Sciatic nerve (tissue), 2 donors: ENCODE measurements at regions not wholly inside any gene's neighbourhood (a gene's known extent, or its start where the extent isn't known, plus 50 kb on each side); places are given as distances from the start of the nearest gene placed in this dataset.
A peak's percentile ranks its signal among the peaks of the same experiment; 100 is the strongest.
"Not testable (repeated sequence)": the region's sequence is repeated elsewhere in the genome, so short reads cannot be mapped to it uniquely, and the experiment has no call there.

ENCODE experiments used
- ATAC-seq: fragments of 200-7000 bp; cut with Tn5 transposase; one replicate; pipeline ENCODE4 v1.9.1; 2020; ENCODE audit warnings: mild to moderate bottlenecking, moderate library complexity
- DNase-seq: peaks from one replicate; pipeline ENCODE4 v3.0.0-alpha.2; 2020; ENCODE audit warnings: low spot score
- intact Hi-C: fragments of 100-400 bp; cut with DNase I; formaldehyde crosslinking; loops from one replicate; pipeline ENCODE4 v1.14.2; 2022
- donor health status: DM: no; HTN: no; CAD: no.
- donor health status: DM: no; HTN: no; CAD: no.

GRCh38 chr16:6722786-6723185, 609.9 kb upstream of the RBFOX1 start:
- ATAC-seq, result no peak

DNA sequence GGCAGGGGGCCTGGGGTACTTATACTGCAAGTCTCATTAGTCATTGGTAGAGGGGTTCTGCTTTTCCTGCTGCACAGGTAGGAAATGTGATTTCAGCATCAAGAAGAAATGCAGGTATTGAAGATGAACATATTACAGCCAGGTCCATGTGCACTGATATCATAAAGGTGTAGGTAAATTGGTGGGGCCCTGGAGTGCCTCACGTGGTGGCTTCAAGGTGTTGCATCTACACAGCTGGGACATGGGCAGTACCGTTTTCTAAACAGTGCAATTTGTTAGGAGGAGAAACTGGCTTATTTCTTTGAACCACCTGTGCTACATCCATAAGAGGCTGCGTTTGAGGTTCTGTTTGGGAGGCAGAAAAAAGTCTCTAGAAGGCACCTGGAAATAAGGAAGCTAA, 618.1 kb upstream of the RBFOX1 start:
- ATAC-seq (no peak), DNase-seq (no peak)
- intact Hi-C loops, result no loop called here

More at GRCh38 chr16:6722786-6723185, 609.9 kb upstream of the RBFOX1 start:
- no peak for DNase-seq
- intact Hi-C loops, result no loop called here

DNA sequence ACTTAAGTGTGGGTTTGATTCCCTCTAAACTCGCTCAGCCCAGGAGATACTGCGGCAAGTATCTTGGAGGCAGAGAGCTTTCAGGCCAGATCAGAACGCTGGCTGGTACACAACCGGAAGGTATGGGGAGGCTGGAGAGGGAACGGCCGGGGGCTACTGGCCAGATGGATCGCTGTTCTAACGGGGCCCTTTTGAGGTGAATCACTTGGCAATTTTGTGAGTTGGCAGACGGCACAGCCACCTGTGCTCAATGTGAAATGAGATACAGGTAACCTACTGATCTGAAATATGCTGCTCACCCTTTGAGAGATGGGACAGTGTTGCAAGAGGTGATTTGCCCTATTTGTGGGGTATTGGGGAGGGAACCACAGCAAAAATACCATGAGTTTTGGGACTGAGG, 622.9 kb upstream of the RBFOX1 start:
- ATAC-seq (no peak), DNase-seq (no peak)
- intact Hi-C loops, result no loop called here

- ATAC-seq (no peak), DNase-seq (no peak)
- intact Hi-C loops, result no loop called here
These were observed 623.9 kb upstream of the RBFOX1 start for GRCh38 chr16:6708576-6709215.

DNA sequence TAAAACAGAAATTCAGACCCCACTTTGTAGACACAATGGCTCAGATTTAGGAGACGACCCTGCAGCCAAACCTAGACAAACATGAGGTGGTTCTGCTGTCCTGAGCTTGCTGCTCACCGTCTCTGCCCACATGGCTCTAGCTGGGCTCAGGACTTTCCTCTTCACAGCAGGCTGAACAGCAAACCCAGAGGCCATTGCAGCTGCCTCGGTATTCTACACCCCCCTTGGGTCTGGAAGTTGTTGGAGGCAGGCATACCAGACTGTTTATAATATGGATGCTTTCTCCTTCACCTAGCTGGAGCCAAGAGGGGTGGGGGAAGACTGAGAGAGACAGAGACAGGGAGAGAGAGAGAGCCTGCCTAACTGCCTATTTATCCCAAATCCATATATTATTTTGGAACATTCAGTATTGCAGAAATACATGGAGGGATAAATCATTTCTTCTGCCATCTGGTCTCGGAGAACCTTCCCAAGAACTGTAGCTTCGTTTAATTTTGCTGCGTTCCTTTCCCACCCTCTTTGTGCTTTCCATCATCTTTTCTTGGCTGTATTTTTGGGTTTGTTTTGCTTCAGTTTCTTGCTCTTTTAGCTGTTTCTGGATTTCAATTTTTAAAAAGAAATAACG, 628.2 kb upstream of the RBFOX1 start:
- no peak for ATAC-seq
- intact Hi-C loops, result no loop called here
- DNase-seq, result no peak

- ATAC-seq (no peak), DNase-seq (no peak)
- intact Hi-C loops, result no loop called here
These were observed 631.5 kb upstream of the RBFOX1 start for GRCh38 chr16:6701096-6701495.

DNA sequence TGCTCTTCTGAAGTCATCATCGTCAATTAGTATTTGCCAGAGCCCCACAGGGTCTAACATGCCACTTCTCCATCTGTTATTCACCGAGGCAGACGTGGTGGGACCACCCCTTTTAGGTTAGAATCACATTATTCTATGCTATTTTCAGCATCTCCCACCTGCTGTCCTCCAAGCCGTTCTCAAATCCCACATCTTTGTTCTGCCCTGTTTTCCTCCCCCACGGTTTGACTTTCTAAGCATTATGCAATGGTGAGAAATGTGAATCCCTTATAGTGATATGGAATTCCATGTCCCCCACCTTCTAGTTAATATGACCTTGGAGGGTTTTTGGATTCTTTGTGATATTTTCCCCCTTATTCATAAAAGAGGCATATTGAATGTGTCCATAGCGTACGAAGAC, 634.1 kb upstream of the RBFOX1 start:
- ATAC-seq, result no peak
- DNase-seq, result no peak
- intact Hi-C loops, result no loop called here

GRCh38 chr16:6695666-6696065, 637.0 kb upstream of the RBFOX1 start:
- intact Hi-C loops, result no loop called here
- DNase-seq, result no peak
- ATAC-seq, result no peak

GRCh38 chr16:6694636-6695035, 638.0 kb upstream of the RBFOX1 start:
- DNase-seq (no peak), ATAC-seq (no peak)
- intact Hi-C loops, result no loop called here

GRCh38 chr16:6693418-6693817, 639.2 kb upstream of the RBFOX1 start:
- intact Hi-C loops, ATAC-seq, DNase-seq: not testable (repeated sequence)

DNA sequence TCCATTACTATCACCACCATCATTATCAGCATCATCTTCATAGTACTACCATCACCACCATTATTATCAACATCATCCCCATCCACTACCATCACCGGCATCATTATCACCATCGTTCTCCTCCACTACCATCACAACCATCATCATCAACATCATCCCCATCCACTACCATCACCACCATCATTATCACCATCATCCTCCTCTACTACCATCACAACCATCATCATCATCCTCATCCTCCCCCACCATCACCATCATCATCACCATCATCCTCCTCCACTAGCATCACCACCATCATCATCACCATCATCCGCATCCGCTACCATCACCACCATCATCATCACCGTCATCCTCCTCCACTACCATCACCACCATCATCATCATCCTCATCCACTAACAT, 639.8 kb upstream of the RBFOX1 start:
- ATAC-seq, result no peak
- intact Hi-C loops, result no loop called here

DNA sequence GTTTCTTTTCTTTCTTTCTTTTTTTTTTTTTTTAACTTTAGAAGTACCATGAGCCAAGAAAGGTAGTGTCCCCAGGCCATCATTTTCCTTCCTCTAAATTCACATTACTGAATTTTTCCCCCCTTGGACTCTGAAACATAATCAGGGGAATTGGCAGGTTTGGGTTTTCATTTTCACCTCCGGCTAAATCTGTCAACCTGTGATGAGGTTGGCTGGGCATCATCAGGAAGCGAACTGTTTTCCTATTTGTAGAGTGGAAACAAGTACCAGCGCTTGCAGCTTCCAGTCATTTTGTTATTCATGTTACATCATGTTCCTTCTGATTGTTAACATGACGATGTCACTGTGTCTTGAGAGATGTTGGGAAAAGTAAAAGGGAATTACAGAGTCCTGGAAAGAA, 641.9 kb upstream of the RBFOX1 start:
- ATAC-seq (no peak), DNase-seq (no peak)
- intact Hi-C loops, result no loop called here

More for the DNA sequence above, 639.8 kb upstream of the RBFOX1 start:
- DNase-seq, result no peak

DNA sequence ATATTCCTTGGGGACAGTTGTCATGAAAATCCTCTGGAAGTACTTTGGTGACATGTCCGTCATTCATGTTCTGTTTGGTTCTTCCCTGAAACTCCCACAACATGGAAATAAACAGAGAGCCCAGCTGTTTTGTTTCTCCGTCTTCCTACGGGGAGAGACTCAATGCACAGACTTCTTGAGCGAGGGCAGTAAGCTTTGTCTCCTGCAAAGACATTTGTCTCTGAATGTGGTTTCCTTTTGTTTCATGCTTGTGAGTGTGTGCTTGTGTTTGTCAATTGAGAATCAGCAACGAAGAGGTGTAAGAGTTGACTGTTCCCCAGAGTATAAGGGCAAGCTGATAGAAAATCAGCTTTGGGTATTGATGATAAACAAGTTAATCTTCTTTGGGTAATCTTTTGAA, 643.0 kb upstream of the RBFOX1 start:
- intact Hi-C loops, result no loop called here
- ATAC-seq (no peak), DNase-seq (no peak)

DNA sequence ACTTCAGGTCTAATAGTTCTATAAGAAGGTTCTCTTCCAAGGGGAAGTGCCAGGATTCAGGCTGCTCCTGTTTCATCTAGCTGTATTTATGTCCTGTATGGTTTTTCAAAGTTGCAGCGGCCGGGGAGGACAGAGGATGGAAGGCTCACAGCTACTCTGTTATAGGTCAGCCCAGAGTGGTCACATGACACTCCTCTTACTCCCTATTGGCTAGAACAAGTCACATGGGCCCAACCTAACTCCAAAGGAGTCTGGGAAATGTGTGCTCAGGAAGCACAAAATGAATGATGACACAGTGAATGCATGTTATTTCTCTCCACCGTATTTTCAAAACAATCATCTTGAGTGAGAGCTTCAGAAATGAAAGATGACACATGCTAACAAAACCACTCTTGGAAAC, 645.1 kb upstream of the RBFOX1 start:
- DNase-seq (no peak), ATAC-seq (no peak)
- intact Hi-C loops, result no loop called here

DNA sequence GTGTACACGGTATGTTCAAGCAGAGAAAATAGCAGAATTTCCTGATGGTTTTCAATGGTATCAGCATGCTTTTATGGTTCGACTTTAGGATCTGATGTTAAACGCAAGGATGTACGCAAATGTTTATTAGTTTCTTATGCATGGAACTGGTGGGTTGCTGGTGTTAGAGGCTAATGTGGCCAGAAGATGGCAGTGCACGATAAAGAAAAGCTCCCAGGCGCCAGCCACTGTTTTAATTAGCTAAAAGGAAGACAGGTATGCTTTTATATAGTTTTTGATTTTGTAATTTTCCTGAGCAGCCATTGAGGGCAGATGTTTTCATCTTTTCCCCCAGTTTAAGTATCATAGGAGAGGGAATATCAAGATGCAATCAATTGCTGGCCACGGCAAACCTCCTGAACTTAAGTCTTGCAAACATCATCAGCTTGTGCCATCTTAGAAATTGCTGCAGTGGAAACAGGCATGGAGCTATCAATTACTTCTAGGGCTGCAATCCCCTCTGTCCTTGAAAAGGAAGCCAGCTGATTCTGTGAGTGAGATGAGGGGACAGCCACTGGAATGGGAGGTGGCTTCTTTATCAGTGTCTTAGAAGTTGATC, 648.5 kb upstream of the RBFOX1 start:
- intact Hi-C loops, result no loop called here
- DNase-seq (no peak), ATAC-seq (no peak)

DNA sequence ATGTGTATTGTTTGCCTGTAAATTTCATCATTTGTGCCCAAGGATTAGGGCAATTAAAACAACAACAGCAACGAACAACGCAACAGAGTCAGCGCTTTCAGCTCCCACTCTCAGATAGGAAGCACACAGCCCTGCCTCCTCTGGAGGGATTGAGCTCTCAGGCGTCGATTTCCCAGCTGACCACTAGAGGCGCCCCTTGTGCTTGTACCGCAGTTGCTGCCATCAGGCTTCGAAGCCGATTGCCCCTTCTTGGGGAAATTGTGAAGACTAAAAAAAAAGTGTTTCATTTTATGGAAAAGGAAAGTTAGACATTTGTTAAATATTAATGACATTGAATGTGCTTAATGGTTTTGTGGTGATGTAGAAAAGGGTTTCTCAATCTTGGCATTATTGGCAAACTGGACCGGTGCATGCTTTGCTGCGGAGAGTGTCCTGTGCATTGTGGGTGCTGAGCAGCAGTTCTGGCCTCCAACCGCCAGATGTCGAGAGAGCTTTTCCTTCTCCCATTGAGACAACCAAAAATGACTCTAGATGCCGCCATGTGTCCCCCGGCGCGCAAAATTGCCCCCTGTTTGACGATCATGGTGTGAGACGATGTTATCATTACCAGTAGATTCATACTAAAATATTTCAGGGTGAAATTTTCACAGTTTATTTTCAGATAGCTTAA, 650.4 kb upstream of the RBFOX1 start:
- DNase-seq (peak; percentile 59), ATAC-seq (no peak)
- intact Hi-C loops, result no loop called here

- DNase-seq (no peak), ATAC-seq (no peak)
- intact Hi-C loops, result no loop called here
These were observed 654.1 kb upstream of the RBFOX1 start for GRCh38 chr16:6678586-6678985.

GRCh38 chr16:6674071-6674470, 658.6 kb upstream of the RBFOX1 start:
- intact Hi-C loops, result no loop called here

DNA sequence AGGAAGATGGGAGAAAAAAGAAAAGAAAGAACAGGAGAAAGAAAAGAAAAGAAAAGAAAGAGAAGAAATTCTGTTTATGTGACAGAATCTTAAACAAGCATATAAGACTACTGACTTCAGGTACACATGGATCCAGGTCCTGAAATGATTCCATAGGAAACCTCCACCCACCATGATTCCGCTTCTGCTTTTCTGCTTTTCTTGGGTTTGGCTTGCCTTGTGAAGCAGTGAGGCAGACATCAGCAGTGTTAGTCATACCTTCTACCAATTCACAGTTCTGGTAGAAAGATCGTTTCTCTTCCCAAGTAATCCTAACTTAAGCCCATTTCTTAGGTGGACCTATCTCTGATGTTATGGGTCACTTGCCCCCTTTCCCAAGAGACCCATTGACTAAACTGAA, 660.1 kb upstream of the RBFOX1 start:
- ATAC-seq (no peak), DNase-seq (no peak)
- intact Hi-C loops, result no loop called here

More at GRCh38 chr16:6674071-6674470, 658.6 kb upstream of the RBFOX1 start:
- DNase-seq (no peak), ATAC-seq (no peak)

GRCh38 chr16:6667393-6667792, 665.3 kb upstream of the RBFOX1 start:
- intact Hi-C loops, result no loop called here
- DNase-seq (no peak), ATAC-seq (no peak)
